HL-60 (cell line): ENCODE measurements at regions not wholly inside any gene's neighbourhood (a gene's known extent, or its start where the extent isn't known, plus 50 kb on each side); places are given as distances from the start of the nearest gene placed in this dataset.

Source experiments
- GABPA ChIP-seq: IDR thresholded peaks from 2 replicates; pipeline ENCODE4 v1.6.1; 2012; ENCODE audit warnings: low read depth
- POLR2AphosphoS5 ChIP-seq: IDR thresholded peaks from 2 replicates; pipeline ENCODE4 v1.6.1; 2012; ENCODE audit warnings: low read depth
- REST ChIP-seq: IDR thresholded peaks from 2 replicates; pipeline ENCODE4 v1.6.1; 2012; ENCODE audit warnings: low read depth; ENCODE audit not compliant: insufficient replicate concordance
- TF ChIP-seq, protein P1 (sequence below): IDR thresholded peaks from one replicate; pipeline ENCODE4 v1.5.1; 2011; ENCODE audit warnings: low read length, control low read depth, inconsistent platforms; ENCODE audit not compliant: insufficient read depth

DNA sequence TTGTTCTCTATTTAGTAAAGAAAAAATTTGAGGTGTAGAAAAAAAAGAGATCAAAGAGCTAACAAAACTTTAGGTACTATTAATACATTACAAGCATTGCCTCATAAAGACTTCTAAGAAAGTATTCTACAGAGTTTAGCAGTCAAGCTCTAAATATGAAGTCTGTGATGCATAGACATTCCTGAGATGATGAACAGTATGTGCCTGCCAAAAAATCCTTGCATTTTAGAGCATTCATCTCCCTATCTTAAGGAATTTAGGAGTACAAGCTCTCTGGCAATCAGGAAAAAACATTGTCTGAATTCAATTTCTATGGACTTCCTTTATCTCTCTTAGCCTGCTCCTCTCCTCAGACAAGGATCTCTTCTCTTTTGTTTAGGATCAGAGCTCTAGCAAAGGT, 202.6 kb upstream of the LRFN5 start:
- TF ChIP-seq REST (no peak), POLR2AphosphoS5 (no peak), GABPA (no peak)
- TF ChIP-seq, protein P1, sequence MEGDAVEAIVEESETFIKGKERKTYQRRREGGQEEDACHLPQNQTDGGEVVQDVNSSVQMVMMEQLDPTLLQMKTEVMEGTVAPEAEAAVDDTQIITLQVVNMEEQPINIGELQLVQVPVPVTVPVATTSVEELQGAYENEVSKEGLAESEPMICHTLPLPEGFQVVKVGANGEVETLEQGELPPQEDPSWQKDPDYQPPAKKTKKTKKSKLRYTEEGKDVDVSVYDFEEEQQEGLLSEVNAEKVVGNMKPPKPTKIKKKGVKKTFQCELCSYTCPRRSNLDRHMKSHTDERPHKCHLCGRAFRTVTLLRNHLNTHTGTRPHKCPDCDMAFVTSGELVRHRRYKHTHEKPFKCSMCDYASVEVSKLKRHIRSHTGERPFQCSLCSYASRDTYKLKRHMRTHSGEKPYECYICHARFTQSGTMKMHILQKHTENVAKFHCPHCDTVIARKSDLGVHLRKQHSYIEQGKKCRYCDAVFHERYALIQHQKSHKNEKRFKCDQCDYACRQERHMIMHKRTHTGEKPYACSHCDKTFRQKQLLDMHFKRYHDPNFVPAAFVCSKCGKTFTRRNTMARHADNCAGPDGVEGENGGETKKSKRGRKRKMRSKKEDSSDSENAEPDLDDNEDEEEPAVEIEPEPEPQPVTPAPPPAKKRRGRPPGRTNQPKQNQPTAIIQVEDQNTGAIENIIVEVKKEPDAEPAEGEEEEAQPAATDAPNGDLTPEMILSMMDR = no peak
